ENCODE measurements at regions not wholly inside any gene's neighbourhood (a gene's known extent, or its start where the extent isn't known, plus 50 kb on each side); places are given as distances from the start of the nearest gene placed in this dataset.

GRCh38 chr6:150738092-150738629, 127.3 kb upstream of the MTHFD1L start:
- TF ChIP-seq CTCF (IDR thresholded peaks at IDR 0.05; ENCODE audit: control extremely low read depth in 1 of 3, insufficient read depth in 1 of 3, low read depth in 1 of 3, low read length in 3 of 3) (no peak), ZNF274 (IDR thresholded peaks at IDR 0.05; ENCODE audit: borderline replicate concordance, extremely low read depth, low read length) (no peak), RFX5 (IDR thresholded peaks at IDR 0.05; ENCODE audit: borderline replicate concordance, low read depth, low read length) (no peak), POLR2A (IDR thresholded peaks at IDR 0.05; ENCODE audit: control extremely low read depth in 1 of 2, low read depth in 2 of 2, low read length in 2 of 2) (no peak), RAD21 (IDR thresholded peaks at IDR 0.05 in 1 of 2, conservative IDR thresholded peaks at IDR 0.05 in 1 of 2; ENCODE audit: low read depth in 2 of 2, low read length in 2 of 2) (no peak), TCF12 (IDR thresholded peaks at IDR 0.05; ENCODE audit: low read depth, low read length) (no peak), SP1 (IDR thresholded peaks at IDR 0.05; ENCODE audit: low read depth, low read length) (no peak), SRF (IDR thresholded peaks at IDR 0.05; ENCODE audit: low read depth, low read length) (no peak)

Measured in H1 (cell line).